Stomach (tissue), 8 donors: ENCODE measurements at regions not wholly inside any gene's neighbourhood (a gene's known extent, or its start where the extent isn't known, plus 50 kb on each side); places are given as distances from the start of the nearest gene placed in this dataset.
"Not testable (repeated sequence)": the region's sequence is repeated elsewhere in the genome, so short reads cannot be mapped to it uniquely, and the experiment has no call there.

Experiments
- DNase-seq, 2 donors: peaks; one replicate each; pipeline versions ENCODE4 v3.0.0 to v3.0.0-alpha.2; 2013 to 2019
- H3K27ac ChIP-seq, 5 donors: fragments of 200-600 bp in 4 of 5; sonication (generic) in 4 of 5; one replicate each; pipeline ENCODE4 v1.5.1; 2013 to 2019; ENCODE audit warnings: mild to moderate bottlenecking in 1 of 5, moderate library complexity in 1 of 5
- H3K27me3 ChIP-seq, 3 donors: fragments of 200-600 bp; sonication (generic); one replicate each; pipeline ENCODE4 v1.5.1; 2017 to 2019; ENCODE audit warnings: mixed run types in 1 of 3
- H3K36me3 ChIP-seq, 4 donors: fragments of 200-600 bp; sonication (generic); 1 replicate in 3 of 4; 2 replicates in 1 of 4; pipeline ENCODE4 v1.5.1; 2016 to 2019
- H3K4me1 ChIP-seq, 4 donors: fragments of 200-600 bp; sonication (generic); one replicate each; pipeline ENCODE4 v1.5.1; 2016 to 2019
- H3K4me3 ChIP-seq, 4 donors: fragments of 200-600 bp; sonication (generic) in 3 of 4; one replicate each; pipeline ENCODE4 v1.5.1; 2016 to 2019; ENCODE audit warnings: mild to moderate bottlenecking in 1 of 4
- H3K9me3 ChIP-seq, 4 donors: fragments of 200-600 bp; sonication (generic); one replicate each; pipeline ENCODE4 v1.5.1; 2016 to 2019
- CTCF ChIP-seq, 7 experiments: fragments of 450-650 bp in 4 of 7; fragments of 200-600 bp in 3 of 7; sonication (generic) in 3 of 7; IDR thresholded peaks; one replicate each; pipeline ENCODE4 v1.5.1; 2016 to 2019; ENCODE audit warnings: antibody characterized with exemption in 7 of 7, control low read depth in 2 of 7, mild to moderate bottlenecking in 1 of 7
- EP300 ChIP-seq: sonication (generic); formaldehyde crosslinking; IDR thresholded peaks from one replicate; pipeline ENCODE4 v1.6.1; 2017; ENCODE audit warnings: antibody characterized with exemption
- POLR2A ChIP-seq, 4 donors: fragments of 450-650 bp; IDR thresholded peaks; one replicate each; pipeline ENCODE4 v1.6.1; 2016; ENCODE audit warnings: antibody characterized with exemption in 4 of 4, control low read depth in 2 of 4, mild to moderate bottlenecking in 1 of 4, moderate library complexity in 1 of 4
- POLR2AphosphoS5 ChIP-seq, 3 donors: sonication (generic); formaldehyde crosslinking; IDR thresholded peaks; one replicate each; pipeline ENCODE4 v1.6.1; 2016; ENCODE audit warnings: antibody characterized with exemption in 3 of 3
- WGBS, 5 donors: extraction: QIAGEN DNeasy Blood & Tissue Kit in 3 of 5; methylation state at CpG; one replicate each; pipeline versions ENCODE4 v1.1.5 to v1.1.7; 2013 to 2018; 5-methylcytosine and 5-hydroxymethylcytosine counted together
- intact Hi-C: fragments of 100-400 bp; cut with DNase I; formaldehyde crosslinking; loops from one replicate; pipeline ENCODE4 v1.15.1; 2023; ENCODE audit warnings: low total_unique reads
- donor health status: healthy with polysubstance abuse.
- donor health status: Bipolar disorder and iron deficiency.
- donor health status: healthy.

DNA sequence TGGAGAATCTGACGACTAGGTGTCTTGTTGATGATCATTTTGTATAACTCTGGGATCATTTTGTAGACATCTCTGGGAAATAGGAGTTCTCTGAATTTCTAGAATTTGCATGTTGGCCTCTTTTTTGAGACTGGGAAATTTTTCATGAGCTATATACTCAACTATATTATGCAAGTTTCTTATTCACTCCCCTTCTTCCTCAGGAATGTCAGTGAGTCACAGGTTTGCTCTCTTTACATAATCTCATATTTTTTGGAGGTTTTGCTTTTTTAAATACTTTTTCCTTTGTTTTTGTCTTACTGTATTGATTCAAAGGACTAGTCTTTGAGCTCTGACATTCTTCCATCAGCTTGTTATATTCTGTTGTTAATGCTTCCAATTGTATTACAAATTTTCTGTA, 1324.2 kb downstream of the TECRL start:
- Histone ChIP-seq H3K36me3 (no peaks in the 10 kb centered on the region), H3K4me1 (no peaks in the 10 kb centered on the region), H3K27me3 (no peaks in the 10 kb centered on the region), H3K27ac (no peak overlapping the region), H3K9me3 (peaks cover 0 to 9% (median 5%) of the 10 kb centered on the region in 4 donors), H3K4me3 (no peak overlapping the region)
- intact Hi-C loops: no loop called here
- 68 to 84% (median 77%) methylated on average over 1 of the region's 1 CpG for WGBS, 5 donors
- TF ChIP-seq EP300 (no peak), POLR2AphosphoS5 (IDR thresholded peaks at IDR 0.05) (no peak), POLR2A (IDR thresholded peaks at IDR 0.05) (no peak), CTCF (IDR thresholded peaks at IDR 0.05) (no peak)
- DNase-seq: no peak

GRCh38 chr4:63080934-63081333, 1328.3 kb downstream of the TECRL start:
- no peak overlapping the region for H3K27ac ChIP-seq
- no peaks in the 10 kb centered on the region for H3K27me3 ChIP-seq
- no peaks in the 10 kb centered on the region for H3K36me3 ChIP-seq
- intact Hi-C loops: no loop called here
- peaks cover 0 to 25% (median 19%) of the 10 kb centered on the region in 4 donors for H3K9me3 ChIP-seq
- no peaks in the 10 kb centered on the region for H3K4me1 ChIP-seq
- TF ChIP-seq EP300 (no peak), POLR2AphosphoS5 (IDR thresholded peaks at IDR 0.05) (no peak), CTCF (IDR thresholded peaks at IDR 0.05) (no peak), POLR2A (IDR thresholded peaks at IDR 0.05) (no peak)
- DNase-seq: no peak
- H3K4me3 ChIP-seq: no peak overlapping the region
- 45 to 72% (median 50%) methylated on average over 1 of the region's 1 CpG for WGBS, 5 donors

- H3K4me3 ChIP-seq: no peak overlapping the region
- no peak for DNase-seq
- H3K27me3 ChIP-seq: no peaks in the 10 kb centered on the region
- no peaks in the 10 kb centered on the region for H3K36me3 ChIP-seq
- intact Hi-C loops: no loop called here
- 55 to 64% (median 61%) methylated on average over 4 of the region's 4 CpGs for WGBS, 5 donors
- H3K4me1 ChIP-seq: no peaks in the 10 kb centered on the region
- H3K27ac ChIP-seq: no peak overlapping the region
- peaks cover 0 to 22% (median 11%) of the 10 kb centered on the region in 4 donors for H3K9me3 ChIP-seq
- TF ChIP-seq POLR2AphosphoS5 (IDR thresholded peaks at IDR 0.05): no peak
- TF ChIP-seq EP300: no peak
- TF ChIP-seq POLR2A (IDR thresholded peaks at IDR 0.05): no peak
- TF ChIP-seq CTCF (IDR thresholded peaks at IDR 0.05): no peak
Observed at GRCh38 chr4:63063760-63064159, 1345.5 kb downstream of the TECRL start.

- H3K27ac ChIP-seq, intact Hi-C loops, H3K4me3 ChIP-seq, DNase-seq, H3K4me1 ChIP-seq, H3K36me3 ChIP-seq, H3K27me3 ChIP-seq: not testable (repeated sequence)
- 81 to 91% (median 88%) methylated on average over 3 of the region's 3 CpGs for WGBS, 5 donors
- peaks cover 0 to 22% (median 11%) of the 10 kb centered on the region in 4 donors for H3K9me3 ChIP-seq
Observed at GRCh38 chr4:63062891-63063290, 1346.4 kb downstream of the TECRL start.

GRCh38 chr4:63049726-63050125, 1359.5 kb downstream of the TECRL start:
- H3K9me3 ChIP-seq: peaks cover 6 to 24% (median 13%) of the 10 kb centered on the region in 4 donors
- H3K4me3 ChIP-seq: no peak overlapping the region
- WGBS, 5 donors: 48 to 80% (median 53%) methylated on average over 1 of the region's 1 CpG
- no peak for TF ChIP-seq CTCF (IDR thresholded peaks at IDR 0.05)
- no peak for TF ChIP-seq POLR2A (IDR thresholded peaks at IDR 0.05)
- TF ChIP-seq POLR2AphosphoS5 (IDR thresholded peaks at IDR 0.05): no peak
- no peak for TF ChIP-seq EP300
- no peaks in the 10 kb centered on the region for H3K36me3 ChIP-seq
- no peaks in the 10 kb centered on the region for H3K4me1 ChIP-seq
- no peak overlapping the region for H3K27ac ChIP-seq
- intact Hi-C loops: no loop called here
- H3K27me3 ChIP-seq: no peaks in the 10 kb centered on the region
- no peak for DNase-seq
